Hepatocyte (in vitro differentiated cells): ENCODE measurements at regions not wholly inside any gene's neighbourhood (a gene's known extent, or its start where the extent isn't known, plus 50 kb on each side); places are given as distances from the start of the nearest gene placed in this dataset.

Source experiments
- DNase-seq: peaks from one replicate; pipeline ENCODE4 v3.0.0-alpha.2; 2016; ENCODE audit warnings: low spot score
- H2AFZ ChIP-seq: fragments of 200-600 bp; sonication (generic); 2 replicates; pipeline ENCODE4 v1.6.0; 2016; ENCODE audit warnings: antibody characterized with exemption, mild to moderate bottlenecking
- H3K27ac ChIP-seq: fragments of 200-600 bp; sonication (generic); 2 replicates; pipeline ENCODE4 v1.5.1; 2016; ENCODE audit warnings: mild to moderate bottlenecking
- H3K27me3 ChIP-seq: fragments of 200-600 bp; sonication (generic); 2 replicates; pipeline ENCODE4 v1.6.1; 2016
- H3K36me3 ChIP-seq: fragments of 200-600 bp; sonication (generic); replicated peaks from 2 replicates; pipeline ENCODE4 v1.5.1; 2016; ENCODE audit warnings: low read depth; ENCODE audit not compliant: insufficient read depth
- H3K4me1 ChIP-seq: fragments of 200-600 bp; sonication (generic); 2 replicates; pipeline ENCODE4 v1.5.1; 2016; ENCODE audit warnings: mild to moderate bottlenecking, moderate library complexity; ENCODE audit not compliant: insufficient read depth
- H3K4me2 ChIP-seq: fragments of 200-600 bp; sonication (generic); 2 replicates; pipeline ENCODE4 v1.6.0; 2016
- H3K4me3 ChIP-seq: fragments of 200-600 bp; sonication (generic); 2 replicates; pipeline ENCODE4 v1.5.1; 2016; ENCODE audit warnings: mild to moderate bottlenecking
- H3K79me2 ChIP-seq: fragments of 200-600 bp; sonication (generic); 2 replicates; pipeline ENCODE4 v1.6.0; 2017; ENCODE audit warnings: mild to moderate bottlenecking
- H3K9me2 ChIP-seq: fragments of 200-600 bp; sonication (generic); replicated peaks from 2 replicates; pipeline ENCODE4 v1.6.0; 2017; ENCODE audit warnings: mild to moderate bottlenecking; ENCODE audit not compliant: insufficient read depth
- H3K9me3 ChIP-seq: fragments of 200-600 bp; sonication (generic); 2 replicates; pipeline ENCODE4 v1.5.1; 2016; ENCODE audit warnings: low read depth, mild to moderate bottlenecking
- H4K20me1 ChIP-seq: fragments of 200-600 bp; sonication (generic); 2 replicates; pipeline ENCODE4 v1.6.0; 2016; ENCODE audit warnings: mild to moderate bottlenecking; ENCODE audit not compliant: insufficient read depth, poor library complexity, severe bottlenecking
- CTCF ChIP-seq: fragments of 200-600 bp; sonication (generic); IDR thresholded peaks from 2 replicates; pipeline ENCODE4 v1.5.1; 2016; ENCODE audit warnings: antibody characterized with exemption, mild to moderate bottlenecking; ENCODE audit not compliant: poor library complexity
- EZH2 ChIP-seq: fragments of 200-600 bp; sonication (generic); IDR thresholded peaks from 2 replicates; pipeline ENCODE4 v1.6.1; 2016; ENCODE audit warnings: antibody characterized with exemption, mild to moderate bottlenecking, borderline replicate concordance
- EZH2phosphoT487 ChIP-seq: fragments of 200-600 bp; sonication (generic); IDR thresholded peaks from one replicate; pipeline ENCODE4 v1.6.1; 2018; ENCODE audit warnings: antibody characterized with exemption, mild to moderate bottlenecking, low read depth, moderate library complexity; ENCODE audit not compliant: unreplicated experiment, severe bottlenecking
- WGBS: methylation state at CpG from one replicate; pipeline ENCODE4 v1.1.6; 2016; ENCODE audit warnings: low lambda C conversion rate; ENCODE audit errors: missing lambda C conversion rate; 5-methylcytosine and 5-hydroxymethylcytosine counted together

- Histone ChIP-seq H3K4me2 (no peak overlapping the region), H2AFZ (no peak overlapping the region), H3K4me1 (peaks cover 7% of the 10 kb centered on the region), H3K27me3 (no peaks in the 10 kb centered on the region), H3K4me3 (no peak overlapping the region), H3K79me2 (no peaks in the 10 kb centered on the region), H3K9me3 (no peaks in the 10 kb centered on the region), H3K36me3 (no peaks in the 10 kb centered on the region), H4K20me1 (no peaks in the 10 kb centered on the region), H3K27ac (no peak overlapping the region), H3K9me2 (no peaks in the 10 kb centered on the region)
- WGBS = 87% methylated on average over 3 of the region's 3 CpGs
- TF ChIP-seq EZH2 (no peak), EZH2phosphoT487 (no peak), CTCF (no peak)
- DNase-seq = no peak
Observed at GRCh38 chr7:121578669-121579068, 182.6 kb upstream of the FAM3C start.

GRCh38 chr7:121576148-121576917 is 180.2 kb upstream of the FAM3C start:
- Histone ChIP-seq H3K27me3 (no peaks in the 10 kb centered on the region), H3K4me2 (no peak overlapping the region), H3K9me2 (no peaks in the 10 kb centered on the region), H3K9me3 (no peaks in the 10 kb centered on the region), H3K4me3 (no peak overlapping the region), H3K36me3 (no peaks in the 10 kb centered on the region), H3K4me1 (no peaks in the 10 kb centered on the region), H4K20me1 (no peaks in the 10 kb centered on the region), H3K79me2 (no peaks in the 10 kb centered on the region), H3K27ac (no peak overlapping the region), H2AFZ (no peak overlapping the region)
- TF ChIP-seq EZH2 = no peak
- no peak for TF ChIP-seq EZH2phosphoT487
- no peak for TF ChIP-seq CTCF
- 53% methylated on average over 6 of the region's 6 CpGs for WGBS
- no peak for DNase-seq

GRCh38 chr7:121575194-121575765 is 179.2 kb upstream of the FAM3C start:
- H4K20me1 ChIP-seq = no peaks in the 10 kb centered on the region
- no peak for DNase-seq
- no peaks in the 10 kb centered on the region for H3K79me2 ChIP-seq
- no peak overlapping the region for H3K27ac ChIP-seq
- H3K9me3 ChIP-seq = no peaks in the 10 kb centered on the region
- no peaks in the 10 kb centered on the region for H3K27me3 ChIP-seq
- H3K4me2 ChIP-seq = no peak overlapping the region
- H3K9me2 ChIP-seq = no peaks in the 10 kb centered on the region
- WGBS = 71% methylated on average over 1 of the region's 1 CpG
- no peaks in the 10 kb centered on the region for H3K4me1 ChIP-seq
- TF ChIP-seq EZH2 (no peak), EZH2phosphoT487 (no peak), CTCF (no peak)
- H3K36me3 ChIP-seq = no peaks in the 10 kb centered on the region
- H2AFZ ChIP-seq = no peak overlapping the region
- no peak overlapping the region for H3K4me3 ChIP-seq
